ENCODE measurements at regions not wholly inside any gene's neighbourhood (a gene's known extent, or its start where the extent isn't known, plus 50 kb on each side); places are given as distances from the start of the nearest gene placed in this dataset.

DNA sequence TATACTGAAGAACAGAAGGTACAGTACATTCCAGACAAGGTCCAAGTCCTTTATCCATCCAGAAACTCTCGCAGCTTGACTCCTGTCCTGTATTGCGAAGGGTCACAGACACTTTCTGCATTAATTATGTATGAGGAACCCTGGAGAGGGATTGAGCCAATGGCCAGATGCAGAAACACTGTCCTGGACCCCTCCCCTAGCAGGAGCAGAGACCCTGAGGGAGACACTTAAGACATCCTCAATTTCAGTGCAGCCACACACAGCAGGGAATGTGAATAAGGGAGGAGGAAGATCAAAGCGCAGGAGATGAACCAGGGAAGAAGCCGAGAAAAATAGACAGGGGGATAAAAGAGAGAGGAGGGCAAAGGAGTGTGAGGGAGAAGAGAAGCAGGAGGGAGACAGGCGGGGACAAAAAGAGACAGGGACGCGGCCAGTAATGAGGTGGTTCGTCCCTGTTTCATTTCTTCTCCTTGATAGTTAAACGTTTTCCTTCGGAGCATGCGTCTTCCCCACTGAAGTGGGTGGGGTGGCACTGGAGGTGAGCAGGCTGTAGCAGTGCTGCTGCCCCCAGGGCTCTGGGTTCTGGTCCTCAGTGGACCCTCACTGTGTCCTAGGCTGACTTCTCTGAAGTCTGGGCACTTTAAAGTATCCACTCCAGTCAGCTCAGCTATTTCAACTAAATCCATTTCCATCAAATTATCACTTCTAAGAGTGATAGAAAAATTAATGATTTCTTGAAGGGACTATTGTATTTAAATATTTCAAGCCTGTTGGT, 356.4 kb upstream of the NOCT start:
- no peaks in the 10 kb centered on the region for H3K36me3 ChIP-seq (ENCODE audit: control insufficient read depth, insufficient read depth, low read length)
- no peak overlapping the region for H3K4me3 ChIP-seq (ENCODE audit: low read depth, low read length)
- H3K27me3 ChIP-seq (ENCODE audit: control insufficient read depth, insufficient read depth, low read length): no peaks in the 10 kb centered on the region
- no peak for DNase-seq (ENCODE audit: low read depth)
- TF ChIP-seq, protein P1, sequence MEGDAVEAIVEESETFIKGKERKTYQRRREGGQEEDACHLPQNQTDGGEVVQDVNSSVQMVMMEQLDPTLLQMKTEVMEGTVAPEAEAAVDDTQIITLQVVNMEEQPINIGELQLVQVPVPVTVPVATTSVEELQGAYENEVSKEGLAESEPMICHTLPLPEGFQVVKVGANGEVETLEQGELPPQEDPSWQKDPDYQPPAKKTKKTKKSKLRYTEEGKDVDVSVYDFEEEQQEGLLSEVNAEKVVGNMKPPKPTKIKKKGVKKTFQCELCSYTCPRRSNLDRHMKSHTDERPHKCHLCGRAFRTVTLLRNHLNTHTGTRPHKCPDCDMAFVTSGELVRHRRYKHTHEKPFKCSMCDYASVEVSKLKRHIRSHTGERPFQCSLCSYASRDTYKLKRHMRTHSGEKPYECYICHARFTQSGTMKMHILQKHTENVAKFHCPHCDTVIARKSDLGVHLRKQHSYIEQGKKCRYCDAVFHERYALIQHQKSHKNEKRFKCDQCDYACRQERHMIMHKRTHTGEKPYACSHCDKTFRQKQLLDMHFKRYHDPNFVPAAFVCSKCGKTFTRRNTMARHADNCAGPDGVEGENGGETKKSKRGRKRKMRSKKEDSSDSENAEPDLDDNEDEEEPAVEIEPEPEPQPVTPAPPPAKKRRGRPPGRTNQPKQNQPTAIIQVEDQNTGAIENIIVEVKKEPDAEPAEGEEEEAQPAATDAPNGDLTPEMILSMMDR (IDR thresholded peaks at IDR 0.05; ENCODE audit: insufficient read depth, low read length, severe bottlenecking): no peak
- no peak for FAIRE-seq

DNA sequence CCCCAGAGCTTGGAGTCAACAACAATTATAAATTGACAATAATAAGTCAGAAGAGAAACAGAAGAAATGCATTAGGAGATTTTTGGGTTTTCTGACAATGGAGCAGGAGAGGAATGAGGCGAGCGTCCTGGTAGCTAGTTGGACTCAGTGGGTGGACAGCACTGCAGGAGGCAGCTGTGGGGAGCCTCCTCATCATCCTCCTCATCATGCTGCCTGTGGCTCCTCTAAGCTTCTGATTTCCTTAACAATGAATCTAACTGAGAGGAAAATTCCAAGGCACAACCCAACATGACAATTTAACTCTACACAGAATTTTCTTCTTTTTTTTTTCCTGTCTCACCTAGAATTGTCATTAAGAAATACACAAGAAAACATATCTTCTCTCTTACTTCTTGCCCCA, 357.1 kb upstream of the NOCT start:
- no peaks in the 10 kb centered on the region for H3K27me3 ChIP-seq (ENCODE audit: control insufficient read depth, insufficient read depth, low read length)
- no peak for FAIRE-seq
- TF ChIP-seq, protein P1 (IDR thresholded peaks at IDR 0.05; ENCODE audit: insufficient read depth, low read length, severe bottlenecking): no peak
- no peak for DNase-seq (ENCODE audit: low read depth)
- no peaks in the 10 kb centered on the region for H3K36me3 ChIP-seq (ENCODE audit: control insufficient read depth, insufficient read depth, low read length)
- no peak overlapping the region for H3K4me3 ChIP-seq (ENCODE audit: low read depth, low read length)

GRCh38 chr4:138656990-138657389, 358.6 kb upstream of the NOCT start:
- Histone ChIP-seq H3K4me3 (ENCODE audit: low read depth, low read length) (no peak overlapping the region), H3K36me3 (ENCODE audit: control insufficient read depth, insufficient read depth, low read length) (no peaks in the 10 kb centered on the region), H3K27me3 (ENCODE audit: control insufficient read depth, insufficient read depth, low read length) (no peaks in the 10 kb centered on the region)
- no peak for FAIRE-seq
- TF ChIP-seq, protein P1 (IDR thresholded peaks at IDR 0.05; ENCODE audit: insufficient read depth, low read length, severe bottlenecking): no peak
- no peak for DNase-seq (ENCODE audit: low read depth)

DNA sequence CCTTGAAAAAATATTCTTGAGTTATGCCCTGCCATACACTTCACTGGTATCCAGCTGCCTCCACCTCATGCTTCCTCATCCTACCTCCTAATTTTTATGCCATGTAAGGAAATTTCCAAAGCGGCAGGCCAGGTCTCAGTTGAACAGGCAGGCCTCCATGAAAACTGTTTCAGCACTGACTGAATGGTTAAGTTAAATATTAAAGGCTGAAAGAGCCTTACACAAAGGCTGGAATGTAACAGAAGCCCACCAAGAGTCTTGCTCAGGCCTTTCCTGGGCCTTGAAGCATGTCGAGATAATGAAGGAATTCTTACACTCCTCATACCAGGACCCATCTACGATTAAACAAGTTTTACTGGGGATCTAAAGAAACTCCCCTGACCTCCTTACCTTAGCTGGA, 359.6 kb upstream of the NOCT start:
- Histone ChIP-seq H3K36me3 (ENCODE audit: control insufficient read depth, insufficient read depth, low read length) (no peaks in the 10 kb centered on the region), H3K4me3 (ENCODE audit: low read depth, low read length) (no peak overlapping the region), H3K27me3 (ENCODE audit: control insufficient read depth, insufficient read depth, low read length) (no peaks in the 10 kb centered on the region)
- TF ChIP-seq, protein P1 (IDR thresholded peaks at IDR 0.05; ENCODE audit: insufficient read depth, low read length, severe bottlenecking): no peak
- DNase-seq (ENCODE audit: low read depth): no peak
- no peak for FAIRE-seq

DNA sequence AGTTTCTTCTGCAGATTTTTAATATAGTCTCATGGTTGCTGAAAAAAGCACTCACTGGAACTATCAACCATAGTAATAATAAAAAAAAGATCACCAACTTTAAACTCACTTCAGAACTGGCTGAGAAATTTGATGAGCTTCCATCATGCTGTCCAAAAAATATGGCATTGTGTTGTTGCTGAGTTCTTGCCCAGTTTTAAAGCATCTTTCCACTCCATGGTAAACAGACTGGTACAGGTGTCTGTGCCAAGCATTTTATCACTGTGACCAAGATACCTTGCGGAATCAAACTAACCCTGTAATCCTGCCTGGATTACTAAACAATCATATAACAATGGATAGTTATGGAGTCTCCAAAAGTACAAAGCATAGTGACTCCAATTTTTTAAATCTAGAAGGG, 360.3 kb upstream of the NOCT start:
- H3K4me3 ChIP-seq (ENCODE audit: low read depth, low read length): no peak overlapping the region
- no peaks in the 10 kb centered on the region for H3K36me3 ChIP-seq (ENCODE audit: control insufficient read depth, insufficient read depth, low read length)
- no peaks in the 10 kb centered on the region for H3K27me3 ChIP-seq (ENCODE audit: control insufficient read depth, insufficient read depth, low read length)
- TF ChIP-seq, protein P1 (IDR thresholded peaks at IDR 0.05; ENCODE audit: insufficient read depth, low read length, severe bottlenecking): no peak
- no peak for DNase-seq (ENCODE audit: low read depth)
- FAIRE-seq: no peak
